ENCODE measurements at regions not wholly inside any gene's neighbourhood (a gene's known extent, or its start where the extent isn't known, plus 50 kb on each side); places are given as distances from the start of the nearest gene placed in this dataset.
"Not testable (repeated sequence)": the region's sequence is repeated elsewhere in the genome, so short reads cannot be mapped to it uniquely, and the experiment has no call there.

GRCh38 chr1:222057162-222057561 lies 315.3 kb upstream of the DUSP10 start:
- DNase-seq: no peak

GRCh38 chr1:222054416-222054815 lies 312.5 kb upstream of the DUSP10 start:
- DNase-seq: no peak

- DNase-seq: no peak
Observed at GRCh38 chr1:222053790-222054294, 312.0 kb upstream of the DUSP10 start.

- DNase-seq: not testable (repeated sequence)
Observed at GRCh38 chr1:222051311-222051710, 309.4 kb upstream of the DUSP10 start.

GRCh38 chr1:222049661-222050060 lies 307.8 kb upstream of the DUSP10 start:
- DNase-seq: not testable (repeated sequence)

GRCh38 chr1:222049176-222049575 lies 307.3 kb upstream of the DUSP10 start:
- no peak for DNase-seq

- DNase-seq: no peak
Observed at GRCh38 chr1:222048094-222048595, 306.3 kb upstream of the DUSP10 start.

- DNase-seq: no peak
Observed at GRCh38 chr1:222047366-222047765, 305.5 kb upstream of the DUSP10 start.

- no peak for DNase-seq
Observed at GRCh38 chr1:222046684-222047263, 304.9 kb upstream of the DUSP10 start.

GRCh38 chr1:222045786-222046185 lies 303.9 kb upstream of the DUSP10 start:
- no peak for DNase-seq

- no peak for DNase-seq
Observed at GRCh38 chr1:222045236-222045635, 303.3 kb upstream of the DUSP10 start.

GRCh38 chr1:222043444-222044292 lies 301.8 kb upstream of the DUSP10 start:
- no peak for DNase-seq

- no peak for DNase-seq
Observed at GRCh38 chr1:222042120-222042519, 300.2 kb upstream of the DUSP10 start.

- no peak for DNase-seq
Observed at GRCh38 chr1:222040955-222041354, 299.1 kb upstream of the DUSP10 start.

GRCh38 chr1:222040121-222040805 lies 298.4 kb upstream of the DUSP10 start:
- no peak for DNase-seq

- no peak for DNase-seq
Observed at GRCh38 chr1:222038971-222039370, 297.1 kb upstream of the DUSP10 start.

- no peak for DNase-seq
Observed at GRCh38 chr1:222037720-222038119, 295.8 kb upstream of the DUSP10 start.

GRCh38 chr1:222034790-222035189 lies 292.9 kb upstream of the DUSP10 start:
- DNase-seq: no peak

GRCh38 chr1:222033450-222033849 lies 291.6 kb upstream of the DUSP10 start:
- no peak for DNase-seq

- DNase-seq: no peak
Observed at GRCh38 chr1:222031318-222031717, 289.4 kb upstream of the DUSP10 start.

- no peak for DNase-seq
Observed at GRCh38 chr1:222028676-222029075, 286.8 kb upstream of the DUSP10 start.

- no peak for DNase-seq
Observed at GRCh38 chr1:222028116-222028515, 286.2 kb upstream of the DUSP10 start.

- DNase-seq: no peak
Observed at GRCh38 chr1:222026280-222026679, 284.4 kb upstream of the DUSP10 start.

- DNase-seq: no peak
Observed at GRCh38 chr1:222023025-222023424, 281.1 kb upstream of the DUSP10 start.
